H1 (cell line): ENCODE measurements at regions not wholly inside any gene's neighbourhood (a gene's known extent, or its start where the extent isn't known, plus 50 kb on each side); places are given as distances from the start of the nearest gene placed in this dataset.

Experiments used
- CEBPB ChIP-seq: IDR thresholded peaks from 2 replicates; pipeline ENCODE4 v1.6.1; 2012; ENCODE audit warnings: low read depth, low read length
- RBBP5 ChIP-seq: IDR thresholded peaks from 2 replicates; pipeline ENCODE4 v1.7.1; 2012; ENCODE audit warnings: low read depth, mild to moderate bottlenecking, inconsistent platforms, low read length, moderate library complexity, borderline replicate concordance

GRCh38 chr3:87973906-87974305 lies 84.9 kb downstream of the CGGBP1 start (continued):
- no peak for TF ChIP-seq CEBPB
- no peak for TF ChIP-seq RBBP5
